PC-3 (cell line): ENCODE measurements at regions not wholly inside any gene's neighbourhood (a gene's known extent, or its start where the extent isn't known, plus 50 kb on each side); places are given as distances from the start of the nearest gene placed in this dataset.

Source experiments
- CTCF ChIP-seq: fragments of 300-600 bp; sonication (generic); conservative IDR thresholded peaks from 2 replicates; pipeline ENCODE4 v1.5.1; 2017; ENCODE audit warnings: antibody characterized with exemption, low read depth, mild to moderate bottlenecking, low read length
- EZH2 ChIP-seq: fragments of 300-600 bp; sonication (generic); IDR thresholded peaks from one replicate; pipeline ENCODE4 v1.6.1; 2017; ENCODE audit warnings: antibody characterized with exemption, mild to moderate bottlenecking, low read length; ENCODE audit not compliant: unreplicated experiment

GRCh38 chr14:55921511-55921910, 196.7 kb upstream of the PELI2 start:
- TF ChIP-seq CTCF (no peak), EZH2 (no peak)
